ENCODE measurements at regions not wholly inside any gene's neighbourhood (a gene's known extent, or its start where the extent isn't known, plus 50 kb on each side); places are given as distances from the start of the nearest gene placed in this dataset.

GRCh38 chr2:61640406-61640805 lies 102.2 kb upstream of the XPO1 start:
- TF ChIP-seq POLR2A (IDR thresholded peaks at IDR 0.05; ENCODE audit: low read length) (no peak), GATA1 (IDR thresholded peaks at IDR 0.05; ENCODE audit: low read depth, low read length) (no peak)
